HG03066 (cell line): ENCODE measurements at regions not wholly inside any gene's neighbourhood (a gene's known extent, or its start where the extent isn't known, plus 50 kb on each side); places are given as distances from the start of the nearest gene placed in this dataset.
A peak's percentile ranks its signal among the peaks of the same experiment; 100 is the strongest.
"Not testable (repeated sequence)": the region's sequence is repeated elsewhere in the genome, so short reads cannot be mapped to it uniquely, and the experiment has no call there.

ENCODE experiments used
- ATAC-seq: cut with Tn5 transposase; IDR thresholded peaks from one replicate; pipeline ENCODE4 v1.9.1; 2021; ENCODE audit warnings: low read depth; ENCODE audit not compliant: unreplicated experiment

DNA sequence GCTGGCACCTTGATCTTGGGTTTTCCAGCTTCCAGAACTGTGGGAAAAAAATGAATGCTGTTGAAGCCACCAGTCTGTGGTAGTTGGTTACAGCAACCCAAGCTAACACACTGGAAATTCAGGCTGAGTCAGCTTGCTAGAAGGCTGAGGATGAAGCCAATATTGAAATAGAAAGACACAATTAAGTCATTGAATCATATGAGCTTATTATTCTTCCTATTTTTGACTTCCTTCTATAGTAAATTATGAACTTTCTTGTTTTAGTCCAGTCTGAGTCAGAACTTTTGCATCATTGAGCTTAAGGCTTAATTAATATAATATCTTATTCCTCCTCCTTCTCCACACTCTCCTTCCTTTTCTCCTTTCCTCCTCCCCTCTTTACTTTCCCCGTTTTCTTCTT is 153.6 kb upstream of the LRRC61 start:
- not testable (repeated sequence) for ATAC-seq

DNA sequence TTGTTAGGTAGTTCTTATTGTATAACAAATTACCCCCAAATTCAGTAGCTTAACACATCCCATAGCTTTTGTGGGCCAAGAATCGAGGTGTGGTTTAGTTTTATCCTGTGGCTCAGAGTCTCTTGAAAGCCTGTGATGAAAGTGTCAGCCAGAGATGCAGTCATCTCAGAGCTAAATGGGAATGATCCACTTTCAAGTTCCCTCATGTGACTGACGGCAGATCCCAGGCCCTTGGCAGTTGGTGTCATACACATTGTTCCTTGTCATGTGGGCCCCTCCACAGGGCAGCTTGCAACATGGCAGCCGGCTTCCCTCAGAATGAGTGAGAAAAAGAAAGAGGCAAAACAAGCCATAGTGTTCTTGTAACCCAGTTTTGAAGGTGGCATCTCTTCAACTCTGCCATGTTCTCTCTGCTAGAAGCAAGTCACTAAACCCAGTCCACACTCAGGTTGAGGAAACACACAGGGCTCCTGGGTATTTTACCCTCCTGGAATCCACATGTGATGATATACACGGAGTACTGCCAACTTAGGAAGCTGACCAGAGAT is 153.1 kb upstream of the LRRC61 start:
- ATAC-seq, result not testable (repeated sequence)

GRCh38 chr7:150183602-150184001 is 139.6 kb upstream of the LRRC61 start:
- ATAC-seq, result not testable (repeated sequence)

GRCh38 chr7:150189963-150190362 is 133.2 kb upstream of the LRRC61 start:
- peak; percentile 97 for ATAC-seq

- not testable (repeated sequence) for ATAC-seq
Observed at GRCh38 chr7:150192541-150192940, 130.6 kb upstream of the LRRC61 start.

DNA sequence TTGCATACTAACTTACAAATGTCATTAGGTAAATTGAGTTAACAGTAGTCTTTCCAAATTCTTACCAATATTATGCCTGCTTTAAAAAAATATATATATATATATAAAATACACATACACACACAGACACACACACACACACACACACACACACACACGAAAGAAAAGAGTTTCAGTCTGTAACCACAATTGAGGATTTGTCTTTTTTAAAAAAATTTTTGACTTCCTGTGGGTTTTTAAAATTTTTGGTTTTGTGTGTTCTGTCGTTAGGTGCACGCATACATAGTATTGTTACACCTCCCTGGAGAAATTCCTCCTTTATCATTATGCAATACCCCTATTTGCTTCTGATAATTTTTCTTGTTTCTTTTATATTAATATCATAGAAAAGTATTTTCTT is 129.3 kb upstream of the LRRC61 start:
- ATAC-seq, result not testable (repeated sequence)
